Fibroblast of lung (primary cell): ENCODE measurements at regions not wholly inside any gene's neighbourhood (a gene's known extent, or its start where the extent isn't known, plus 50 kb on each side); places are given as distances from the start of the nearest gene placed in this dataset.

Experiments
- DNase-seq, 2 donors: peaks; one replicate each; pipeline versions ENCODE4 v3.0.0 to v3.0.0-alpha.2; 2010; ENCODE audit warnings: low read depth in 2 of 2
- H2AFZ ChIP-seq: 2 replicates; pipeline ENCODE4 v1.5.1; 2012; ENCODE audit warnings: low read length, control low read depth, inconsistent platforms
- H3K27ac ChIP-seq: 2 replicates; pipeline ENCODE4 v1.5.1; 2011; ENCODE audit warnings: low read length, control low read depth; ENCODE audit not compliant: insufficient read depth
- H3K27me3 ChIP-seq: 2 replicates; pipeline ENCODE4 v1.5.1; 2011; ENCODE audit warnings: mild to moderate bottlenecking, low read length; ENCODE audit not compliant: control insufficient read depth, insufficient read depth
- H3K36me3 ChIP-seq: 2 replicates; pipeline ENCODE4 v1.5.1; 2011; ENCODE audit warnings: low read length; ENCODE audit not compliant: control insufficient read depth, insufficient read depth
- H3K4me1 ChIP-seq: 2 replicates; pipeline ENCODE4 v1.5.1; 2011; ENCODE audit warnings: low read length; ENCODE audit not compliant: control insufficient read depth, insufficient read depth; ENCODE audit errors: extremely low read depth
- H3K4me2 ChIP-seq: 2 replicates; pipeline ENCODE4 v1.5.1; 2011; ENCODE audit warnings: low read length, control low read depth; ENCODE audit not compliant: insufficient read depth; ENCODE audit errors: extremely low read depth
- H3K4me3 ChIP-seq, 4 experiments: fragments of 200-600 bp in 1 of 4; sonication (generic) in 1 of 4; replicated peaks in 1 of 4; 2 replicates each; pipeline ENCODE4 v1.5.1; 2011 to 2016; ENCODE audit warnings: low read length in 4 of 4, low read depth in 3 of 4, mild to moderate bottlenecking in 3 of 4, control low read depth in 2 of 4, inconsistent platforms in 1 of 4, mixed read lengths in 1 of 4; ENCODE audit not compliant: insufficient read depth in 1 of 4; ENCODE audit errors: control extremely low read depth in 1 of 4
- H3K79me2 ChIP-seq: 2 replicates; pipeline ENCODE4 v1.5.1; 2012; ENCODE audit warnings: mild to moderate bottlenecking, low read length, inconsistent platforms; ENCODE audit not compliant: control insufficient read depth, insufficient read depth
- H3K9ac ChIP-seq: 2 replicates; pipeline ENCODE4 v1.5.1; 2011; ENCODE audit warnings: mild to moderate bottlenecking, low read length, control low read depth; ENCODE audit not compliant: insufficient read depth
- H3K9me3 ChIP-seq: 2 replicates; pipeline ENCODE4 v1.5.1; 2012; ENCODE audit warnings: low read depth, low read length; ENCODE audit not compliant: control insufficient read depth, insufficient read depth
- H4K20me1 ChIP-seq: 2 replicates; pipeline ENCODE4 v1.5.1; 2011; ENCODE audit warnings: low read length; ENCODE audit not compliant: control insufficient read depth, insufficient read depth; ENCODE audit errors: extremely low read depth
- EZH2 ChIP-seq: IDR thresholded peaks from 2 replicates; pipeline ENCODE4 v1.5.1; 2012; ENCODE audit warnings: low read length, control low read depth, mild to moderate bottlenecking; ENCODE audit errors: missing control alignments
- TF ChIP-seq, protein P1 (sequence below), 2 donors: IDR thresholded peaks in 1 of 2; conservative IDR thresholded peaks in 1 of 2; 1 replicate in 1 of 2; 2 replicates in 1 of 2; pipeline ENCODE4 v1.5.1; 2011 to 2012; ENCODE audit warnings: low read length in 2 of 2, control low read depth in 1 of 2, inconsistent platforms in 1 of 2, low read depth in 1 of 2, mild to moderate bottlenecking in 1 of 2

GRCh38 chr1:73411479-73411878 is 786.5 kb downstream of the LRRIQ3 start:
- no peak for TF ChIP-seq EZH2
- TF ChIP-seq, protein P1, sequence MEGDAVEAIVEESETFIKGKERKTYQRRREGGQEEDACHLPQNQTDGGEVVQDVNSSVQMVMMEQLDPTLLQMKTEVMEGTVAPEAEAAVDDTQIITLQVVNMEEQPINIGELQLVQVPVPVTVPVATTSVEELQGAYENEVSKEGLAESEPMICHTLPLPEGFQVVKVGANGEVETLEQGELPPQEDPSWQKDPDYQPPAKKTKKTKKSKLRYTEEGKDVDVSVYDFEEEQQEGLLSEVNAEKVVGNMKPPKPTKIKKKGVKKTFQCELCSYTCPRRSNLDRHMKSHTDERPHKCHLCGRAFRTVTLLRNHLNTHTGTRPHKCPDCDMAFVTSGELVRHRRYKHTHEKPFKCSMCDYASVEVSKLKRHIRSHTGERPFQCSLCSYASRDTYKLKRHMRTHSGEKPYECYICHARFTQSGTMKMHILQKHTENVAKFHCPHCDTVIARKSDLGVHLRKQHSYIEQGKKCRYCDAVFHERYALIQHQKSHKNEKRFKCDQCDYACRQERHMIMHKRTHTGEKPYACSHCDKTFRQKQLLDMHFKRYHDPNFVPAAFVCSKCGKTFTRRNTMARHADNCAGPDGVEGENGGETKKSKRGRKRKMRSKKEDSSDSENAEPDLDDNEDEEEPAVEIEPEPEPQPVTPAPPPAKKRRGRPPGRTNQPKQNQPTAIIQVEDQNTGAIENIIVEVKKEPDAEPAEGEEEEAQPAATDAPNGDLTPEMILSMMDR (conservative IDR thresholded peaks at IDR 0.05 in 1 of 2, IDR thresholded peaks at IDR 0.05 in 1 of 2; ENCODE audit: low read depth in 1 of 2, low read length in 2 of 2): no peak
- H3K4me3 ChIP-seq: no peak overlapping the region

DNA sequence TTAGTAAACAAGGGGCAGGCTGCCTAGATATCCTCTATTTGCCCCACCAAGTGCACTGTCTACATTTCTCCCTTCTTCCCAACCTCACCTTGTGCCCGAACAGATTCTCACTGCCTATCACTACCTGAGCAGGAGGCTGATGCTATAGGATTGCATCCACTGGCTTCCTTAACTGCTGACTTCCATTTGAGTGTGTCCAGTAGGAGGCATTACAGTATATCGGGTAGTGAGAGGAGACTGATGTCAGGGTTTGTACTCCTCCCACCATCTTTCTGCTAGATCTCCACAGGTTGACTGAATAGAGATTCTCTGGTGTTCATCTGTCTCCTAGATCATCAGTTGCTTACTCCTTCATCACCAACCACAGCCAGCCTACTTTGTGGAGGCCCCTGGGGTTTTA is 796.3 kb downstream of the LRRIQ3 start:
- Histone ChIP-seq H3K4me3 (no peak overlapping the region), H3K36me3 (no peaks in the 10 kb centered on the region)
- no peak for DNase-seq

More at GRCh38 chr1:73411479-73411878, 786.5 kb downstream of the LRRIQ3 start:
- Histone ChIP-seq H3K9ac (no peak overlapping the region), H3K4me2 (no peak overlapping the region), H3K27me3 (no peaks in the 10 kb centered on the region), H3K79me2 (no peaks in the 10 kb centered on the region), H3K27ac (no peak overlapping the region), H3K4me1 (no peaks in the 10 kb centered on the region), H4K20me1 (no peaks in the 10 kb centered on the region), H3K9me3 (no peaks in the 10 kb centered on the region), H2AFZ (no peak overlapping the region), H3K36me3 (no peaks in the 10 kb centered on the region)
- no peak for DNase-seq

DNA sequence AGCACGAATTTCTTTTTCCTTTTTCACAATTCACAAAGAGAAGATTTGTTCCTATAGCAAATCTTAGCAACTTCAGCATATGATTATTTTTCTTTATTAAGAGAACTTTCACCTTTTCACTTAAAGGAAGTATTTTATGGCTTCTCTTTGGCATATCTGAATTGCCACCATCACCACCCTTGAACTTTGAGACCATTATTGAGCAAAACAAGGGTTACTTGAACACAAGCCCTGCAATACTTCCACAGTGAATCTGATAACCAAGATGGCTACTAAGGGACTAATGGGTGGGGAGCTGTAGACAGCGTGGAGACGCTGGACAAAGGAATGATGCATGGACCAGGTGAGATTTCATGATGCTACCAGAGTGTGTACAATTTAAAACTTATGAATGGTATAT is 815.0 kb downstream of the LRRIQ3 start:
- H3K9ac ChIP-seq: no peak overlapping the region
- no peak overlapping the region for H3K27ac ChIP-seq
- H3K27me3 ChIP-seq: no peaks in the 10 kb centered on the region
- no peaks in the 10 kb centered on the region for H3K79me2 ChIP-seq
- H4K20me1 ChIP-seq: no peaks in the 10 kb centered on the region
- H3K4me2 ChIP-seq: no peak overlapping the region
- no peaks in the 10 kb centered on the region for H3K9me3 ChIP-seq
- no peak overlapping the region for H2AFZ ChIP-seq
- TF ChIP-seq, protein P1 (conservative IDR thresholded peaks at IDR 0.05 in 1 of 2, IDR thresholded peaks at IDR 0.05 in 1 of 2; ENCODE audit: low read depth in 1 of 2, low read length in 2 of 2): no peak
- TF ChIP-seq EZH2: no peak
- H3K4me3 ChIP-seq: no peak overlapping the region
- no peaks in the 10 kb centered on the region for H3K4me1 ChIP-seq
- H3K36me3 ChIP-seq: no peaks in the 10 kb centered on the region
- DNase-seq: no peak

More for the DNA sequence above, 796.3 kb downstream of the LRRIQ3 start:
- Histone ChIP-seq H3K27ac (no peak overlapping the region), H3K4me1 (no peaks in the 10 kb centered on the region), H3K27me3 (no peaks in the 10 kb centered on the region), H3K4me2 (no peak overlapping the region), H3K9ac (no peak overlapping the region), H3K9me3 (no peaks in the 10 kb centered on the region), H3K79me2 (no peaks in the 10 kb centered on the region), H4K20me1 (no peaks in the 10 kb centered on the region), H2AFZ (no peak overlapping the region)
- TF ChIP-seq, protein P1 (conservative IDR thresholded peaks at IDR 0.05 in 1 of 2, IDR thresholded peaks at IDR 0.05 in 1 of 2; ENCODE audit: low read depth in 1 of 2, low read length in 2 of 2): no peak
- TF ChIP-seq EZH2: no peak
